GM19193 (cell line): ENCODE measurements at regions not wholly inside any gene's neighbourhood (a gene's known extent, or its start where the extent isn't known, plus 50 kb on each side); places are given as distances from the start of the nearest gene placed in this dataset.

Source experiments
- POLR2A ChIP-seq: IDR thresholded peaks from 4 replicates; pipeline ENCODE4 v1.6.1; 2011; ENCODE audit not compliant: insufficient read depth, insufficient read length; ENCODE audit errors: extremely low read depth

DNA sequence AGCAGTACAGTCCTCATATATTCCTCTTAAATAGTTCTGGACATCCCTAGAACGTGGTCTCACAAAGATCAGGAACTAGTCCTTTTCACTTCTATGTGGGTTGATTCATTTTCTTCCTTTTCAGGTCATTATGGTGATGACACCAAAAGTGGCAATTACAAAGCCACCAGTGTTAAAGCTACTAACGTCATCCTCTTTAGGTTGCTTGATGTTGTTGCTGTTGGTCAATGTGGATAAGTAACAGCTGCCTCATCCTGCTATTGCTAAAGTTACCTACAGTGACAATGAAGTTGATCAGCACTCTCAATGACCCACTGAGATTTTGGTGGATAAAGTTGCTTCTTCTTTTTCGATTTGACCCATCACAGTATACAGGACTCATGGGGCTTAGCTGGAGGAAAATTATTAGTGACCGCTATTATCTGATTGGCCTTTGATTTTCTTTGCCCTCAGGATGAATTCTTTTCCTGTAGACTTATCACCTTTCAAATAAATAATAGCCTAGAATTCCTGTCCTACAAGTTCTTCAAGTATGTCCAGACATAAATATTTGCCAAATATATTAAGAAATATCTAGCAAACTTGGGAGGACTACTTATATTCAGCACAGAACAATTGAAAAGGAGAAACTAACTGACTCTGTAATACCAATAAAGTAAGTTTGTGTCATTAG, 54.0 kb upstream of the ATP2B1 start:
- TF ChIP-seq POLR2A: no peak

DNA sequence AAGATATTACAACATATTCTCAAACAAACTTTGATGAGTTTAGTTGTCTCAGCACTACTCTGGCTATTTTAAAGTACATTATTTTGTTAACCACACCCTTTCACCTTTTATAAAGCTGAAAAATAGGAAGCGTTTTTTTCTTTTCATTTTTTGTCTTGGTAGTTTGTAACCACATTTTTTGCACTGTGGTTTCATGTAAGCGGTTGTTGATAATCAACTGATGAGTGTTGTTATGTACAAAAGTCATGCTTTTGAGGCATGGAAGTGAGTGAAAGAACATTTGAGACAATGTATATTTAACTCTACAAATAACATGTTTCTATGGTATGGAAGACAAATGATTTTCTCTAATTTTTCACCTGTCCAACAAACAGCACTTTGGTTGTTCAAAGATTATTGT, 52.1 kb upstream of the ATP2B1 start:
- no peak for TF ChIP-seq POLR2A
